ENCODE measurements at regions not wholly inside any gene's neighbourhood (a gene's known extent, or its start where the extent isn't known, plus 50 kb on each side); places are given as distances from the start of the nearest gene placed in this dataset.

DNA sequence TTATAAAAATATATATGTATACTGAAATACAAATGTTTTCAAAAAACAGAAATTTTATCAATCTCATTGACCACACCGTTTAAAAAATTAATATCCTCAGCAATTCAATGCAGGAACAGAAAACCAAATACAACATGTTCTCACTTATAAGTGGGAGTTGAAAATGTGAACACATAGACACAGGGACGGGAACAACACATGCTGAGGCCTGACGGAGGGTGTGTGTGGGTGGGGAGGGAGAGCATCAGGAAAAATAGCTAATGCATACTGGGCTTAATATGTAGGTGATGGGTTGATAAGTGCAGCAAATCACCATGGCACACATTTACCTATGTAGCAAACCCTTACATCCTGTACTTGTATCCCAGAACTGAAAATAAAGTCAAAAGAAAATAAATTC is 409.5 kb downstream of the MLLT3 start:
- no peaks in the 10 kb centered on the region for H3K36me3 ChIP-seq (ENCODE audit: insufficient read depth, low read length)
- H3K4me3 ChIP-seq (ENCODE audit: low read depth, low read length, poor library complexity, severe bottlenecking): no peak overlapping the region
- no peaks in the 10 kb centered on the region for H3K79me2 ChIP-seq (ENCODE audit: insufficient read depth, low read length)
- no peaks in the 10 kb centered on the region for H3K27me3 ChIP-seq (ENCODE audit: insufficient read depth, low read length)
- no peak overlapping the region for H3K4me2 ChIP-seq (ENCODE audit: low read length)
- H3K27ac ChIP-seq (ENCODE audit: low read depth, low read length, poor library complexity, severe bottlenecking): no peak overlapping the region
- H4K20me1 ChIP-seq (ENCODE audit: insufficient read depth, low read length): no peaks in the 10 kb centered on the region
- H3K9ac ChIP-seq (ENCODE audit: low read length): no peak overlapping the region
- H2AFZ ChIP-seq (ENCODE audit: low read length): no peak overlapping the region
- no peaks in the 10 kb centered on the region for H3K4me1 ChIP-seq (ENCODE audit: insufficient read depth, low read length, severe bottlenecking)
- no peaks in the 10 kb centered on the region for H3K9me3 ChIP-seq (ENCODE audit: low read length)
- TF ChIP-seq EZH2 (IDR thresholded peaks at IDR 0.05; ENCODE audit: borderline replicate concordance, low read length): no peak
- TF ChIP-seq, protein P1, sequence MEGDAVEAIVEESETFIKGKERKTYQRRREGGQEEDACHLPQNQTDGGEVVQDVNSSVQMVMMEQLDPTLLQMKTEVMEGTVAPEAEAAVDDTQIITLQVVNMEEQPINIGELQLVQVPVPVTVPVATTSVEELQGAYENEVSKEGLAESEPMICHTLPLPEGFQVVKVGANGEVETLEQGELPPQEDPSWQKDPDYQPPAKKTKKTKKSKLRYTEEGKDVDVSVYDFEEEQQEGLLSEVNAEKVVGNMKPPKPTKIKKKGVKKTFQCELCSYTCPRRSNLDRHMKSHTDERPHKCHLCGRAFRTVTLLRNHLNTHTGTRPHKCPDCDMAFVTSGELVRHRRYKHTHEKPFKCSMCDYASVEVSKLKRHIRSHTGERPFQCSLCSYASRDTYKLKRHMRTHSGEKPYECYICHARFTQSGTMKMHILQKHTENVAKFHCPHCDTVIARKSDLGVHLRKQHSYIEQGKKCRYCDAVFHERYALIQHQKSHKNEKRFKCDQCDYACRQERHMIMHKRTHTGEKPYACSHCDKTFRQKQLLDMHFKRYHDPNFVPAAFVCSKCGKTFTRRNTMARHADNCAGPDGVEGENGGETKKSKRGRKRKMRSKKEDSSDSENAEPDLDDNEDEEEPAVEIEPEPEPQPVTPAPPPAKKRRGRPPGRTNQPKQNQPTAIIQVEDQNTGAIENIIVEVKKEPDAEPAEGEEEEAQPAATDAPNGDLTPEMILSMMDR (IDR thresholded peaks at IDR 0.05; ENCODE audit: low read length): no peak
- H3F3A ChIP-seq (ENCODE audit: insufficient read depth, low read length): no peaks in the 10 kb centered on the region
- no peaks in the 10 kb centered on the region for H3K9me2 ChIP-seq (ENCODE audit: low read depth, low read length)

DNA sequence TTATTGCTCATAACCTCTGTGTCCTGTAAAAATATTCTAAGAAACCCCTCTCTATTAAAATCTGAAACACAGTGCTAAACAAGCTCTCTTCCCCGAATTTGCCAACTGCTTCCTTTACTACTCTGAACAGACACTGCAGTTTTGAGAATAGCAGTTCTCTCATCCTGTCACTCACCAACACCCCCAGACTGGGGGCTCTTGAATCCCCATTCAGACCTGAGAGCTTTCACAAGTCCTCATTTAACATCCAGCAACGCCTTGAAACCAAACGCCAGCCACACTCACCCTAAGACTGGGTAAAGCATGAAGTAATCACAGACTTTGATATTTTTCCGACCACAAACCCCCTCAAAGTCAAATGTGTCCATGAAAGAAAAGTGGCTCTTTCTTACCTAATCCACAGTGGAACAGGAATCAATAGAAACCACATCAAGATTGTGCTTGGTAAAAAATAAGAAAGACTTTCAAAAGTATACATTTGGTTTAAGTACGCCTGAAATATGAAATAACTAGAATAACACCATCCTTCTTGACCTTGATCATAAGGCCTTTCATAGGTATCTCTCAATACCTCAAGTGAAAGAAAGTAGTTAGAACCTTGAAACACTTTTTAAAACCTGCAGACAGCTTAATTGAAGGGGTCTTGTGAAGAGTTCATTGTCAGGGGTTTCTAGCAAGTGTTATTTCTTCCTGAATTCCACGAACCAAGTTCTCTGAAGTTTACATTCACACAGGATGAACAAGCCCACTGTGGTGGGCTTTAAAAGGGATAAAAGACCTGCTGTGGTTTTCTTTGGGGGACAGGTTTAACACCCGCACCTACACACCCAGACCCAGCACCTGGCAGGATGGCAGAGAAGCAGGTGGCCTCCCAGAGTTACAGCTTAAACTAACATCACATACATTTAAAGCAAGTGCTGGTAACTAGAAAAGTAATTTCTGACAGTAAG is 412.6 kb downstream of the MLLT3 start:
- no peak overlapping the region for H2AFZ ChIP-seq (ENCODE audit: low read length)
- no peak overlapping the region for H3K4me2 ChIP-seq (ENCODE audit: low read length)
- H3K9ac ChIP-seq (ENCODE audit: low read length): no peak overlapping the region
- H3K4me1 ChIP-seq (ENCODE audit: insufficient read depth, low read length, severe bottlenecking): no peaks in the 10 kb centered on the region
- H3K27ac ChIP-seq (ENCODE audit: low read depth, low read length, poor library complexity, severe bottlenecking): no peak overlapping the region
- H3K9me2 ChIP-seq (ENCODE audit: low read depth, low read length): no peaks in the 10 kb centered on the region
- H3K27me3 ChIP-seq (ENCODE audit: insufficient read depth, low read length): no peaks in the 10 kb centered on the region
- no peak overlapping the region for H3K4me3 ChIP-seq (ENCODE audit: low read depth, low read length, poor library complexity, severe bottlenecking)
- no peaks in the 10 kb centered on the region for H4K20me1 ChIP-seq (ENCODE audit: insufficient read depth, low read length)
- no peak for TF ChIP-seq EZH2 (IDR thresholded peaks at IDR 0.05; ENCODE audit: borderline replicate concordance, low read length)
- TF ChIP-seq, protein P1 (IDR thresholded peaks at IDR 0.05; ENCODE audit: low read length): no peak
- no peaks in the 10 kb centered on the region for H3K9me3 ChIP-seq (ENCODE audit: low read length)
- H3F3A ChIP-seq (ENCODE audit: insufficient read depth, low read length): no peaks in the 10 kb centered on the region
- H3K36me3 ChIP-seq (ENCODE audit: insufficient read depth, low read length): no peaks in the 10 kb centered on the region
- no peaks in the 10 kb centered on the region for H3K79me2 ChIP-seq (ENCODE audit: insufficient read depth, low read length)

DNA sequence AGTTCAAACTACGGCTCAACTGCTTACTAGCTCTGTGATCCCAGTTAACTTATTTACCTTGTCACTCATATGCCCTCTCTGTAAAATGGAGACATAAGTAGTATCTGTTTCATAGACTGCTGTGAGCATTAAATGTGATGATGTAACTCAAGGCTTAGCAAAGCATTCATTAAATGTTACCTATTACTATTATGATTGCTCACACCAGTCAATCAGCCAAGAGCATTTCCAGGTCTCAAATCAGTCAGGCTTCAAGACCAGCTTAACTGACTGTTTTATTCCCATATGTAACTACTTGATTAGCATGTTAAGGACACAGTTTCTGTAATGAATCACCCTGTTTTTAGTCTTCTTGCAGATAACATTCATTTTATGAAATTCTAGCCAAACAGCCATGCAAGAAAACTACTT is 413.3 kb downstream of the MLLT3 start:
- no peaks in the 10 kb centered on the region for H3K36me3 ChIP-seq (ENCODE audit: insufficient read depth, low read length)

More for the DNA sequence above, 413.3 kb downstream of the MLLT3 start:
- no peak overlapping the region for H3K9ac ChIP-seq (ENCODE audit: low read length)
- H3K27ac ChIP-seq (ENCODE audit: low read depth, low read length, poor library complexity, severe bottlenecking): no peak overlapping the region
- no peaks in the 10 kb centered on the region for H3K9me3 ChIP-seq (ENCODE audit: low read length)
- no peaks in the 10 kb centered on the region for H3K4me1 ChIP-seq (ENCODE audit: insufficient read depth, low read length, severe bottlenecking)
- no peak for TF ChIP-seq EZH2 (IDR thresholded peaks at IDR 0.05; ENCODE audit: borderline replicate concordance, low read length)
- TF ChIP-seq, protein P1 (IDR thresholded peaks at IDR 0.05; ENCODE audit: low read length): no peak
- H3K79me2 ChIP-seq (ENCODE audit: insufficient read depth, low read length): no peaks in the 10 kb centered on the region
- H3K27me3 ChIP-seq (ENCODE audit: insufficient read depth, low read length): no peaks in the 10 kb centered on the region
- no peak overlapping the region for H3K4me2 ChIP-seq (ENCODE audit: low read length)
- H3F3A ChIP-seq (ENCODE audit: insufficient read depth, low read length): no peaks in the 10 kb centered on the region
- no peak overlapping the region for H2AFZ ChIP-seq (ENCODE audit: low read length)
- no peaks in the 10 kb centered on the region for H4K20me1 ChIP-seq (ENCODE audit: insufficient read depth, low read length)
- no peaks in the 10 kb centered on the region for H3K9me2 ChIP-seq (ENCODE audit: low read depth, low read length)
- no peak overlapping the region for H3K4me3 ChIP-seq (ENCODE audit: low read depth, low read length, poor library complexity, severe bottlenecking)
